Neural progenitor cell (in vitro differentiated cells): ENCODE measurements at regions not wholly inside any gene's neighbourhood (a gene's known extent, or its start where the extent isn't known, plus 50 kb on each side); places are given as distances from the start of the nearest gene placed in this dataset.

ENCODE experiments used
- CTCF ChIP-seq: fragments of 200-600 bp; sonication (generic); IDR thresholded peaks from 2 replicates; pipeline ENCODE4 v1.5.1; 2017; ENCODE audit warnings: antibody characterized with exemption, mild to moderate bottlenecking
- EZH2 ChIP-seq: fragments of 200-600 bp; sonication (generic); IDR thresholded peaks from 2 replicates; pipeline ENCODE4 v1.6.1; 2017; ENCODE audit warnings: antibody characterized with exemption, mild to moderate bottlenecking, moderate library complexity
- EZH2phosphoT487 ChIP-seq: fragments of 200-600 bp; sonication (generic); IDR thresholded peaks from 2 replicates; pipeline ENCODE4 v1.6.1; 2017; ENCODE audit warnings: antibody characterized with exemption

- TF ChIP-seq CTCF (no peak), EZH2 (no peak), EZH2phosphoT487 (no peak)
Measured at GRCh38 chr10:114718374-114718773, 60.3 kb upstream of the ABLIM1 start.
